Spinal cord (tissue), 9 donors: ENCODE measurements at regions not wholly inside any gene's neighbourhood (a gene's known extent, or its start where the extent isn't known, plus 50 kb on each side); places are given as distances from the start of the nearest gene placed in this dataset.

Source experiments
- DNase-seq, 6 donors: peaks; one replicate each; pipeline versions ENCODE4 v3.0.0 to v3.0.0-alpha.2; 2013 to 2015; ENCODE audit warnings: low spot score in 6 of 6, low read depth in 4 of 6
- H3K27ac ChIP-seq: one replicate; pipeline ENCODE4 v1.5.1; 2013; ENCODE audit warnings: low read depth, low read length, control low read depth
- H3K27me3 ChIP-seq: one replicate; pipeline ENCODE4 v1.6.1; 2013; ENCODE audit warnings: low read length; ENCODE audit not compliant: control insufficient read depth, insufficient read depth
- H3K36me3 ChIP-seq: one replicate; pipeline ENCODE4 v1.6.1; 2013; ENCODE audit warnings: low read length; ENCODE audit not compliant: control insufficient read depth, insufficient read depth
- H3K4me1 ChIP-seq: one replicate; pipeline ENCODE4 v1.6.1; 2013; ENCODE audit warnings: low read length; ENCODE audit not compliant: control insufficient read depth, insufficient read depth
- H3K4me3 ChIP-seq: one replicate; pipeline ENCODE4 v1.5.1; 2013; ENCODE audit warnings: low read depth, low read length, control low read depth
- H3K9me3 ChIP-seq: one replicate; pipeline ENCODE4 v1.6.1; 2013; ENCODE audit warnings: low read length; ENCODE audit not compliant: control insufficient read depth, insufficient read depth
- WGBS: methylation state at CpG from one replicate; pipeline ENCODE4 v1.1.5; 2013; ENCODE audit warnings: missing lambda C conversion rate; ENCODE audit not compliant: insufficient coverage; 5-methylcytosine and 5-hydroxymethylcytosine counted together
- donor health status: healthy.

DNA sequence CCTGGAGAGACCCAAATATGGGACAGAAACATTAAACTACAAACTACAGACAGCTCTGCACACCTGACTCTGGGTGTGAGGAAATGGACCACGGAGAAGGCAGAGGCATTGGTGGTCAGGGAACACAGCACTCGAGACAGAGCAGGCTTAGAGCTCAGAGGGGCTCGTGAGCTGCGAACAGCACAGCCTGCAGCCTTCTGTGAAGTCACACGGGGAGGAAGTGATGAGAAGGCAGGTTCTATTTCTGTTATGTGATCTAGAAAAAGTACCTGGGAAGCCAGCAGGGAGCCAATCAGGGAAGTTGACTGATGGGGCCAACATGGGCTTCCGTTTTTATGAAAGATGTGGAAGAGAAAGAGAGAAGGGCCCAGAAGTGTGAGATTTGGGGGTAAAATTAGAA is 88.9 kb upstream of the SNAP25 start:
- no peaks in the 10 kb centered on the region for H3K36me3 ChIP-seq
- no peak for DNase-seq
- WGBS: 78% methylated on average over 6 of the region's 6 CpGs
- H3K27ac ChIP-seq: no peak overlapping the region
- H3K27me3 ChIP-seq: no peaks in the 10 kb centered on the region
- peaks cover 10% of the 10 kb centered on the region for H3K4me1 ChIP-seq
- no peak overlapping the region for H3K4me3 ChIP-seq
- H3K9me3 ChIP-seq: peaks cover 2% of the 10 kb centered on the region

DNA sequence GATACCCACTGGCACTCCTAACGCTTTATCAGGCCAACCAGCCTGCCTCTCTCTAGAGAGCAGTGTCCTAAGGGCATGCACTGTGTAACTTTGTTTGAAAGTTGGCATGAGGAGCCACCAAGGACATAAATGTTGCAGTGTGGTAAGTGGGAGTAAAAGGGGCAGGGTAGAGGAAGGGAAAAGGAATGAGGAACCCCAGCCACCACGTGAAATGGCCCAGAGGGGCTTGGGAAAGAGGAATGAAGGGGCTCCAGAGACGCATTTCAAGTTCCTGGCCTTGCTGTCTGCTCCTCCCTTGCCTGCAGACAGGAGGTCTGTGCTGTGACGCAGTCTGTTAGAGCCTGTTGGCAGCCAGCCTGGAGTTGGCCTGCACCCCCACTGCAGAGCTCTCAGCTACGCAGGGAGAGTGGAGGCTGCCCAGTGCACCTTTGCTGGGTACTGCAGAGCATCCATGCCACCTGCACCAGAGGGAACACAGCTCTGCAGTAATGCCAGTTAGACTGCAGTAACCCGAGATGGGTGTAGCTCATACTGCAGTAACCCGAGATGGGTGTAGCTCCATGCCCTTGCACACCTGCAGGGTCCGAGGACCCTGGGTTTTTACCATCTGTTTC is 86.8 kb upstream of the SNAP25 start:
- H3K4me1 ChIP-seq: peaks cover 10% of the 10 kb centered on the region
- H3K27me3 ChIP-seq: no peaks in the 10 kb centered on the region
- no peaks in the 10 kb centered on the region for H3K36me3 ChIP-seq
- H3K4me3 ChIP-seq: no peak overlapping the region
- peak overlapping the region; percentile 25 for H3K27ac ChIP-seq
- H3K9me3 ChIP-seq: no peaks in the 10 kb centered on the region
- WGBS: 29% methylated on average over 7 of the region's 8 CpGs
- peak; percentile 28 to 92 (median 52) for DNase-seq

DNA sequence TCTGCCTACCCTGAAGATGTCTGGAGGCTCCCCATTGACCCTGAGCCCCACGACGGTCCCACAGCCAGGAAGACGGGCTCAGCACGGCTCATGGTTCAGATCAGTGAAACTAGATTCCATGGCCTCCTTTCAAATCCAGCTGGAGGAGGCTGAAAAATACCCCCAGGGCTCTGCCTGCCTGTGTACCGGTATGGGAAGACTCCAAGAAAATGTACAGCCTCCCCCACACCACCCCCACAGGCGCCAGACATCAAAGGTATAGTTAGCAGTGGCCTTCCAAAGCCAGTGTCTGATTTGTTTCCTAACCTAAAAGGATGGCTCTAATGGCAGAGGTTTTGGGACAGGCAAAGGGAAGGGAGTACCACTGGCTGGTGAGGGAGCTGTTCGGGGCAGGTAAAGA is 86.2 kb upstream of the SNAP25 start:
- Histone ChIP-seq H3K27me3 (no peaks in the 10 kb centered on the region), H3K4me1 (peaks cover 10% of the 10 kb centered on the region), H3K9me3 (no peaks in the 10 kb centered on the region), H3K4me3 (no peak overlapping the region), H3K27ac (no peak overlapping the region), H3K36me3 (no peaks in the 10 kb centered on the region)
- no peak for DNase-seq
- WGBS: 81% methylated on average over 5 of the region's 7 CpGs

DNA sequence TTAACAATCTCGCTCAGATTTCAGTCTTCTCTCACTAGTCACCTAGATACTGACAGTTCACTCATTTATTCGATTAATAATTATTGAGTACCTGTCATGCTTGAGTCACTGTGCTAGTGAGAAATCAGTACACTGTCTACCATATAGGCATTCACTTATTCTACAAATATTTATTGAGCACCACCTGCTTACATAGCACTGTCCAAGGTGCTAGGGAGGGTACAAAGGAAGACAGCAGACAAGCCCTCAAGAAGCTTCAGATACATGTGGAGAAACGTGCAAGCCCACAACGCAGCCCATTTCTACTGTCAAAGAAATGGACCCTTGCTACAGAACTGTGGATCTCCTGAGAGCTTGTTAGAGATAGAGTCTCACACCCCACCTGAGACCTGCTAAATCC is 85.1 kb upstream of the SNAP25 start:
- Histone ChIP-seq H3K27me3 (no peaks in the 10 kb centered on the region), H3K27ac (no peak overlapping the region), H3K9me3 (no peaks in the 10 kb centered on the region), H3K36me3 (no peaks in the 10 kb centered on the region), H3K4me1 (peaks cover 10% of the 10 kb centered on the region), H3K4me3 (no peak overlapping the region)
- 86% methylated on average over 1 of the region's 4 CpGs for WGBS
- DNase-seq: no peak

DNA sequence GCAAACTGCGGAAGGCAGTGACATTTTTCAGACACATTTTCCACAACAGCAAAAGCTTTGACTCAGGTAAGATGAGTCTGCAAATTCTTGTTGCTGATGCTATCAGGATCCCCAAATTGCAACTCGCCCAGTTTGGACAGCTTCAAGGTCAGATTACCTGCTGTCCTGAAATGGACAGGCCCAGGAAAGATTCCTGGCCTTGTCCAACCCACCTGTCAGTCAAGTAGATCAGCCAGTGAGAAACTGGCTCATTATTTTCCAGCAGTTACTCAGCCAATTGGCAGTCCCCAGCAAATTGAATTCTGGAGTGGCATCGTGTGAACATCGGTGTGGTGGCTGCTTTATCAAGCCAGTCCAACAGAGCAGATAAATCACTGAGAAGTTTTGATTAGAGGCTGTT is 84.5 kb upstream of the SNAP25 start:
- H3K27me3 ChIP-seq: no peaks in the 10 kb centered on the region
- 88% methylated on average over 4 of the region's 4 CpGs for WGBS
- no peaks in the 10 kb centered on the region for H3K9me3 ChIP-seq
- peak in 2 of 6 donors; percentile 32 to 44 for DNase-seq
- H3K4me1 ChIP-seq: peaks cover 10% of the 10 kb centered on the region
- no peaks in the 10 kb centered on the region for H3K36me3 ChIP-seq
- H3K4me3 ChIP-seq: no peak overlapping the region
- H3K27ac ChIP-seq: no peak overlapping the region

DNA sequence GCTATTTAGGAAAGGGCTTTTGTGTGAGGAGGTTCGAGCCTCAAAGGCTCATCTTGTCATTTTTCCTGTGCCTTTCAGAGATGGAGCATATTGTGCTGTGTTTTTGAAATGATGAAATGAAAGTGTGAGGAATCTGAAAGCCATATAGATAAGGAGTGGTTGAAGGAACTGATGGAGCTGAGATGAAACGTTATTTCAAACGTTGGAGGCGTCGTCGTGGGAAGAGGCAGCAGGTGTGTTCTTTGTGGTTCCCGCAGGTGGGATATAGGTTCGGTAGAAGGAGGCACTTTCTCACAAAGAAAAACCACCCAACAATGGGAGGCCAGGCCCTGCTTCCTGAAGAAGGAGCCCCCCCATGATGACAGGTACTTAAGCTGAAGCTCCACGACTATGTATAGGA is 83.2 kb upstream of the SNAP25 start:
- Histone ChIP-seq H3K27me3 (no peaks in the 10 kb centered on the region), H3K4me3 (no peak overlapping the region), H3K9me3 (no peaks in the 10 kb centered on the region), H3K36me3 (no peaks in the 10 kb centered on the region), H3K4me1 (peaks cover 10% of the 10 kb centered on the region), H3K27ac (no peak overlapping the region)
- no peak for DNase-seq
- 89% methylated on average over 3 of the region's 9 CpGs for WGBS

DNA sequence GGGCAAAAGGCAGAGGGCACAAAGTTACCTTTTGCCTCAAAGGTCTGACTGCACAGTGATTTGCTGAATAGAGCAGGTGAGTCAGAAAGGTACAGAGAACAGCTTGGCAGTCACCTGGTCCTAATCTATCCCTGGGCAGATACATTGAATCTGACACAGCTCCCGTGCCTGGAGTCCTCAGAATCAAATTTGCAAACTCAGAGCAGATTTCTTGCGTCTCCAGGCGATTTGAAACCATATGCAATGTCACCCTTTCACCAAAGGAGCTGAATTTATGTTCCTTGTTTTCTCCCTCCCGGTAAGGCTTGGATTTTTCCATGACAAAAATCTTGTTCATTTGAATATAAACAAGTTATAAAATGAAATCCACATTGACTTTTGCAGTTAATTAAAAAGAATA is 81.6 kb upstream of the SNAP25 start:
- Histone ChIP-seq H3K36me3 (no peaks in the 10 kb centered on the region), H3K27me3 (no peaks in the 10 kb centered on the region), H3K4me3 (no peak overlapping the region), H3K9me3 (no peaks in the 10 kb centered on the region), H3K27ac (no peak overlapping the region), H3K4me1 (peaks cover 4% of the 10 kb centered on the region)
- no peak for DNase-seq
- 75% methylated on average over 2 of the region's 4 CpGs for WGBS

DNA sequence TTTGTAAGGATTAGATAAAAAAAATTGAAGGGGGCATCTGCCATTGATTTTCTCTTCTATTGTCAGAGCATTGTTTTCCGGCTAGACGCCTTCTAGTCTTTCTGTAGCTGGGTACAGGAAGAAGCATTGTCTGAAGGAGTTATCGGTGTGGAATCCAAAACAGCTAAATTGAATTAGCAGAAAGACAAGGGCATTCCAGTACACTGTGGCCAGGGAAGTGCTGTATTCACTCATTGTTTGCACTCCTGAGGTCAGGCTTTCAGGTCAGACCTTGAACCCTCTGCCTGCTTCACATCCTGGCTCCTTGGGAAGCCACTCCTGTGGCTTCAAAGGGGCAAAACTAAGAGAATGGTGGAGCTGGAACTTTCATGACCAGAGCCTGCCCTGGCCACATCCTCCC is 81.1 kb upstream of the SNAP25 start:
- Histone ChIP-seq H3K9me3 (no peaks in the 10 kb centered on the region), H3K36me3 (no peaks in the 10 kb centered on the region), H3K27ac (no peak overlapping the region), H3K27me3 (no peaks in the 10 kb centered on the region), H3K4me3 (no peak overlapping the region), H3K4me1 (no peaks in the 10 kb centered on the region)
- DNase-seq: no peak
- 78% methylated on average over 1 of the region's 3 CpGs for WGBS

DNA sequence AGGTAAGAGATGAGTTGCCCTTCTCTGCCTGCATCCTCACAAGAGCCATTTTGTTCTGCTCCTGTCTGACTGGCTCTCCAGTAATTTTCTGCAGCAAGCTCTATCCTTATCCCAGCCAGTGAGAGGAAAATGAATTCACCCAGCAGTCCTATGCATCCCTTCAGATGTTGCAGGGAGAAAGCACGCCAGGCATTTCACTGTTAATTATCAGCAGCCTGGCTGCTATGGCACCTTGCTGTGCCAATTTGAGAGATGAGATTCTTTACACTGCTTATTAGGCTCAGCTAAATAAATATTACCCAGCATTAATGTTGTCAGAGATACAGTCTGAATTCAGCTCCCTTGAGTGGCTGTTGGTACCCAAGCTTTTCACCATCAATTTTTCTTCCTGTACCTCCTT is 61.1 kb upstream of the SNAP25 start:
- Histone ChIP-seq H3K27me3 (no peaks in the 10 kb centered on the region), H3K36me3 (no peaks in the 10 kb centered on the region), H3K4me3 (no peak overlapping the region), H3K27ac (no peak overlapping the region), H3K9me3 (no peaks in the 10 kb centered on the region), H3K4me1 (no peaks in the 10 kb centered on the region)
- peak in 3 of 6 donors; percentile 25 to 90 (median 71) for DNase-seq
- no CpG with 5 or more reads among the region's 1 CpG for WGBS

DNA sequence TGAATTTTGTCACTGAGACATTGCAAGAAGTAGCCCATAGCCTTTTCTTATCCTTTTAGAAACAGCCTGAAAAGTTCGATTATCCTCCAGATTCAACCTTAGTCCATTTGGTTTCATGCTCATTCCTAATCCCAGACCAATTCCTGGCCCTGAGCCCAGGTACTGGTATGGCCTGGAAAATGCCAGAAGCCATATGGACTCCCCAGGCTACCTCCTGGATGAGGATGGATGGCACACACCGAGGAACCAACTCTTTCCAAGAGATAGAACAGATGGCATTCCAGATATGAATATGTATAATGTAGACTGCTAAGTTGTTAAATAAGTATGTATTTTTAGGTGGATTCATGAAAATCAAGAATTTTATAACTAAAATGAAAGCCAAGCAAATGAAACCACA is 51.6 kb upstream of the SNAP25 start:
- H3K9me3 ChIP-seq: no peaks in the 10 kb centered on the region
- H3K27me3 ChIP-seq: no peaks in the 10 kb centered on the region
- H3K27ac ChIP-seq: no peak overlapping the region
- no peaks in the 10 kb centered on the region for H3K36me3 ChIP-seq
- no peak overlapping the region for H3K4me3 ChIP-seq
- peak in 1 of 6 donors; percentile 84 for DNase-seq
- H3K4me1 ChIP-seq: peaks cover 4% of the 10 kb centered on the region
- WGBS: 100% methylated on average over 1 of the region's 2 CpGs
